WERI-Rb-1 (cell line): ENCODE measurements at regions not wholly inside any gene's neighbourhood (a gene's known extent, or its start where the extent isn't known, plus 50 kb on each side); places are given as distances from the start of the nearest gene placed in this dataset.

Experiments
- DNase-seq: peaks from one replicate; pipeline ENCODE4 v3.0.0-alpha.2; 2020
- H3K27ac ChIP-seq: fragments of 250-450 bp; sonication (Bioruptor Pico); 2 replicates; pipeline ENCODE4 v1.5.1; 2020; ENCODE audit warnings: mild to moderate bottlenecking, moderate library complexity
- H3K27me3 ChIP-seq: fragments of 250-450 bp; sonication (Bioruptor Pico); 2 replicates; pipeline ENCODE4 v1.5.1; 2021; ENCODE audit warnings: mild to moderate bottlenecking, low read depth, moderate library complexity; ENCODE audit not compliant: insufficient read depth, severe bottlenecking
- H3K36me3 ChIP-seq: fragments of 250-450 bp; sonication (Bioruptor Pico); 2 replicates; pipeline ENCODE4 v1.5.1; 2020; ENCODE audit warnings: mild to moderate bottlenecking, moderate library complexity
- H3K4me3 ChIP-seq: 2 replicates; pipeline ENCODE4 v1.5.1; 2011; ENCODE audit warnings: low read depth, mild to moderate bottlenecking, control low read depth, low read length
- H3K9me3 ChIP-seq: fragments of 250-450 bp; sonication (Bioruptor Pico); 2 replicates; pipeline ENCODE4 v1.5.1; 2021; ENCODE audit warnings: mild to moderate bottlenecking, moderate library complexity; ENCODE audit not compliant: severe bottlenecking
- TF ChIP-seq, protein P1 (sequence below): IDR thresholded peaks from 2 replicates; pipeline ENCODE4 v1.5.1; 2011; ENCODE audit warnings: low read depth, mild to moderate bottlenecking, control low read depth, inconsistent platforms, low read length

DNA sequence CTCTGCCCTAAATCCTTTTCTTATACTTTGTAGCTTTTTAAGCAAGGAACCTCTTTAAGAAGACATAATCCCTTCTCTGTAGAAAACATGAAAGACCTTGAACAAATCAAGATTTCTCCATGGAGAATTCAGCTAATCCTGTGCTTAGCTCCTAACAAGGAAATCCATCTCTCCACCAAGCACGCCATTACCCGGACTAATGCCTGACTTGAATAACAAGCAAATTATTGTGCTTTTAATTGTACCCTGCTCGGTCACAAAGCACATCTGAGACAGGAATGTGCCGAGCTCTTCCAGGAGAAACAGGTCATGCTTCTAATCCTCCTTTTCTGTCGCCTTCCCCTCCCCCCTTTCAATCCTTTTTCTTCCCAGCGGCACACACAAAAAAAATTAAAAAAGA lies 141.3 kb downstream of the PSAT1 start:
- peak; percentile 75 for DNase-seq
- H3K36me3 ChIP-seq, result no peaks in the 10 kb centered on the region
- H3K27ac ChIP-seq, result no peak overlapping the region
- no peaks in the 10 kb centered on the region for H3K27me3 ChIP-seq
- H3K9me3 ChIP-seq, result no peaks in the 10 kb centered on the region
- TF ChIP-seq, protein P1, sequence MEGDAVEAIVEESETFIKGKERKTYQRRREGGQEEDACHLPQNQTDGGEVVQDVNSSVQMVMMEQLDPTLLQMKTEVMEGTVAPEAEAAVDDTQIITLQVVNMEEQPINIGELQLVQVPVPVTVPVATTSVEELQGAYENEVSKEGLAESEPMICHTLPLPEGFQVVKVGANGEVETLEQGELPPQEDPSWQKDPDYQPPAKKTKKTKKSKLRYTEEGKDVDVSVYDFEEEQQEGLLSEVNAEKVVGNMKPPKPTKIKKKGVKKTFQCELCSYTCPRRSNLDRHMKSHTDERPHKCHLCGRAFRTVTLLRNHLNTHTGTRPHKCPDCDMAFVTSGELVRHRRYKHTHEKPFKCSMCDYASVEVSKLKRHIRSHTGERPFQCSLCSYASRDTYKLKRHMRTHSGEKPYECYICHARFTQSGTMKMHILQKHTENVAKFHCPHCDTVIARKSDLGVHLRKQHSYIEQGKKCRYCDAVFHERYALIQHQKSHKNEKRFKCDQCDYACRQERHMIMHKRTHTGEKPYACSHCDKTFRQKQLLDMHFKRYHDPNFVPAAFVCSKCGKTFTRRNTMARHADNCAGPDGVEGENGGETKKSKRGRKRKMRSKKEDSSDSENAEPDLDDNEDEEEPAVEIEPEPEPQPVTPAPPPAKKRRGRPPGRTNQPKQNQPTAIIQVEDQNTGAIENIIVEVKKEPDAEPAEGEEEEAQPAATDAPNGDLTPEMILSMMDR, result no peak
- H3K4me3 ChIP-seq, result peak overlapping the region; percentile 15

DNA sequence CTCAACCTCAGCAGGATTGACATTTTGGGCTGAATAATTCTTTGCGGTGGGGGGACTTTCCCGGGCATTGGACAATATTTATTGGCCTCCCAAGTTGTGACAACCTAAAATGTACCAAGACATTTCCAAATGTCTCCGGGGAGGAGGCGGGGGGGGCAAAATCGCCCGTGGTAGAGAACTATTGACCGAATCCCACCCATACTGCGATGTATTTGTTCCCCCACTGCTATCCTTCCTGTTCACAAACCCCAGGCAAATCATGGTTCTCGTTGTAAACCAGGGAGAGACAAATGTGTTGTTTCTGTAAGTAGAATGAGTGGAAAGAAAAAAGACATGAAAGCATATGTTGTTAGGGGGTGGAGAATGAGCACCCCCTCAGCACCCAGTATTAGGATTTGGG lies 141.9 kb downstream of the PSAT1 start:
- Histone ChIP-seq H3K9me3 (no peaks in the 10 kb centered on the region), H3K27me3 (no peaks in the 10 kb centered on the region), H3K4me3 (peak overlapping the region; percentile 15), H3K36me3 (no peaks in the 10 kb centered on the region), H3K27ac (no peak overlapping the region)
- TF ChIP-seq, protein P1, result no peak
- no peak for DNase-seq

GRCh38 chr9:78439190-78439865 lies 142.4 kb downstream of the PSAT1 start:
- H3K36me3 ChIP-seq, result no peaks in the 10 kb centered on the region
- peak; percentile 83 for DNase-seq
- peak overlapping the region; percentile 31 for H3K4me3 ChIP-seq
- no peaks in the 10 kb centered on the region for H3K9me3 ChIP-seq
- H3K27me3 ChIP-seq, result no peaks in the 10 kb centered on the region
- no peak overlapping the region for H3K27ac ChIP-seq
- TF ChIP-seq, protein P1, result peak; percentile 85

DNA sequence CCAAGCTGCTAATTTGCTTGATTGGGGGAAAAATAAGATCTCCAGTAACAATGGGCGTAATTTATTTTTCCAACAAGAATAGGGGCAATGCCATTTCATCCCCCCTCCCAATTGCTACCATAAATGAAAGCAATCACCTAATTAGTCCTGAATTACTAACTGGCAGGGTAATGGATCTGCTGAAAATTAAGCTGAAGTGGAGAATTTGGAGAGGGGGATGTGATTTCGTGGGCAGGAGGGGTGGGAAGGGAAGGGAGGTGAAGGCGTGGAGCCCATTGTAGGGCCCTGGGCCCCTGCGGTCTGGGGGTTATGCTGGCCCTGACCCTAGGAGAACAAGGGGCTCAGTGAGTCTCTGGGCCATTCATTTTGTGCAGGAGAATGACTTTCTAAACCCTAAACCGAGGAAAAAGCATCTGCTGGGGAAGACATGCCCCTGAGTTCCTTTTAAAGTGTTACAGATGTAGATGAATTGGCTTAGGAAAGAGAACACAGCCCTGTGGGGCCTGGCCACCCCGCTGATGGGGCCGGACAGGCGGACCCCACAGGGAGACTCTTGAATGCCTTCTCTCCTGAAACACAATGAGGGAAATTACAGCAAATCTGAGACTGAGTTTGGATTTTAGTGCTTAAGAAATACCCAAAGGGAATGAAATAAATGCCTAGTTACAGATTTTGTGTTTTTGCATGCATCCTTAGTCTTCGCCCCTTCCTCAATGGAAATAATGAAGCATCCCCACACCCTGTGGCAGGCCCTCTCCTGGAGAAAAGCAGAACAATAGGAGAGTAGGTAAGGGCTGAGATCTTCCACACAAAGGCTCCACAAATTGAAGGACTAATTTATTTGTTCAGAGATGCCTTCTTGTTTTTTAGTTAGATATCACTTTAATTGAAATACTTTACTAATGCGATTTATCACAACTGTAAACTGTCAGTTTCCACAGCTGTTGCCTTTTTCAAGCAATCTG lies 143.2 kb downstream of the PSAT1 start:
- no peaks in the 10 kb centered on the region for H3K9me3 ChIP-seq
- TF ChIP-seq, protein P1, result no peak
- H3K4me3 ChIP-seq, result no peak overlapping the region
- no peak for DNase-seq
- no peaks in the 10 kb centered on the region for H3K27me3 ChIP-seq
- H3K36me3 ChIP-seq, result no peaks in the 10 kb centered on the region
- H3K27ac ChIP-seq, result no peak overlapping the region

- no peak overlapping the region for H3K4me3 ChIP-seq
- no peaks in the 10 kb centered on the region for H3K27me3 ChIP-seq
- H3K36me3 ChIP-seq, result no peaks in the 10 kb centered on the region
- TF ChIP-seq, protein P1, result no peak
- H3K27ac ChIP-seq, result no peak overlapping the region
- no peak for DNase-seq
- no peaks in the 10 kb centered on the region for H3K9me3 ChIP-seq
Measured at GRCh38 chr9:78441396-78441795, 144.5 kb downstream of the PSAT1 start.
